ENCODE measurements at regions not wholly inside any gene's neighbourhood (a gene's known extent, or its start where the extent isn't known, plus 50 kb on each side); places are given as distances from the start of the nearest gene placed in this dataset.

GRCh38 chr9:117486426-117486825 is 71.6 kb upstream of the ASTN2 start:
- no peak for DNase-seq (ENCODE audit: low read depth)

- no peak for DNase-seq (ENCODE audit: low read depth)
Measured at GRCh38 chr9:117485176-117485575, 70.3 kb upstream of the ASTN2 start.

- no peak for DNase-seq (ENCODE audit: low read depth)
Measured at GRCh38 chr9:117480729-117481128, 65.9 kb upstream of the ASTN2 start.

- no peak for DNase-seq (ENCODE audit: low read depth)
Measured at GRCh38 chr9:117480253-117480652, 65.4 kb upstream of the ASTN2 start.

GRCh38 chr9:117473293-117473692 is 58.4 kb upstream of the ASTN2 start:
- no peak for DNase-seq (ENCODE audit: low read depth)

GRCh38 chr9:117470902-117471301 is 56.0 kb upstream of the ASTN2 start:
- DNase-seq (ENCODE audit: low read depth) = no peak

GRCh38 chr9:117470455-117470854 is 55.6 kb upstream of the ASTN2 start:
- DNase-seq (ENCODE audit: low read depth) = no peak

GRCh38 chr9:117466111-117466510 is 51.3 kb upstream of the ASTN2 start:
- DNase-seq (ENCODE audit: low read depth) = no peak

GRCh38 chr9:117465706-117466105 is 50.8 kb upstream of the ASTN2 start:
- DNase-seq (ENCODE audit: low read depth) = no peak

- DNase-seq (ENCODE audit: low read depth) = no peak
Measured at GRCh38 chr9:117464941-117465616, 50.2 kb upstream of the ASTN2 start.

Measured in stimulated activated CD8-positive, alpha-beta memory T cell treated with anti-CD3 and anti-CD28 coated beads, Interleukin-15, amount 100 ng/mL, for 1 hour (primary cell).